NOMO-1 treated with dmso at 0.1 percent for 144 hours (cell line): ENCODE measurements at regions not wholly inside any gene's neighbourhood (a gene's known extent, or its start where the extent isn't known, plus 50 kb on each side); places are given as distances from the start of the nearest gene placed in this dataset.
"Not testable (repeated sequence)": the region's sequence is repeated elsewhere in the genome, so short reads cannot be mapped to it uniquely, and the experiment has no call there.

Experiments
- DNase-seq: peaks from one replicate; lab custom pipeline; 2025; ENCODE audit not compliant: unreplicated experiment; lab: John Stamatoyannopoulos, UW

DNA sequence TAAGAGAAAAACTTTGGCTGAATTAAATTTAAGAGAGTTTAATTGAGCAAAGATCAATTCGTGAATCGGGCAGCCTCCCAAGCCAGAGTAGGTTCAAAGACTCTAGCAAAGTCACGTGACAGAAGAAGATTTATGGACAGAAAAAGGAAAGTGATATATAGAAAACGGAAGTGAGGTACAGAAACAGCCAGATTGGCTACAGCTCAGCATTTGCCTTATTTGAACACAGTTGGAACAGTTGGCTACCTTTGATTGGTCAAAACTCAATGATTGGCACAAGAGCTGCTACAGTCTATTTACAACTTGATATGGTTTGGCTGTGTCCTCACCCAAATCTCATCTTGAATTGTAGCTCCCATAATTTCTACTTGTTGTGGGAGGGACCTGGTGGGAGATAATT is 102.6 kb downstream of the PLG start:
- no peak for DNase-seq

- DNase-seq: no peak
These were observed 106.2 kb downstream of the PLG start for GRCh38 chr6:160808263-160808662.

DNA sequence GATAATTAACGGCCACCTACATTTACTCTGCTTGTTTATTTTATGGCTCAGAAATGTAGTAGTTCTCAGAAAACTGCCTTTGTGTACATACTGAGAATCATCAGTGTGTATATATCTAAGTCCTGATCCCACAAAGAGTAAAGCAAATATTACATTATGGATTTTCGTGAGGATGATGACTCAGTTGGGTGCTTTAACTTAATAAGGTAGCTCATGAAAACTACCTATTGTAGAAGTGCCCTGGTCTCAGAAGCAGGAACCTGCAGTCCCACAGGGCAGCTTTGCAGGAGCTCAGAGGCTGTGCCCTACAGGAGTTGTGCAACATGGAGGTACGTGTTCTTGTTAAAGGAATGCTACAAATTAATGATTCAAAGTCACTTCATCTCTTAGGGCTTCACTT is 108.2 kb downstream of the PLG start:
- DNase-seq: no peak

DNA sequence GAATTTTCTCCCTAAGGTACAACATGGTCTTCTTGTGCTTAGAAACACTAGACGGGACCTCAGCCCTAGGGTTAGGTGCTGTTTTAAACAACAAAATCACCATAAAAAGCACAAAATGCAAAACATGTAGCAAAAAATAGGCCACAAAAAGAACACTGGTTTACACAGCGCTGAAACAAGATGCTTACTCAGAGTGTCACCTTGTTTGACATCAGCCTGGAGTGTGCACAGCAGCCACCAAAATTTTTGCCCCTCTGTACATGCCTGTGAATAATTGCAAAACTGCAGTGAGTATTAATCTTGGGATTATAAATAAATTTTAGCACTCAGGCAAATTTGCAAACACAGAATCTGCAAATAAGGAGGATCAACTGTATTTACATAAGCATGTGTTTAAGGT is 110.1 kb downstream of the PLG start:
- no peak for DNase-seq

- no peak for DNase-seq
These were observed 116.9 kb downstream of the PLG start for GRCh38 chr6:160818934-160819333.

GRCh38 chr6:160820661-160821060 is 118.6 kb downstream of the PLG start:
- DNase-seq: not testable (repeated sequence)

- no peak for DNase-seq
These were observed 129.7 kb downstream of the PLG start for GRCh38 chr6:160831739-160832138.

- DNase-seq: no peak
These were observed 130.4 kb downstream of the PLG start for GRCh38 chr6:160832422-160832821.

- DNase-seq: no peak
These were observed 135.1 kb downstream of the PLG start for GRCh38 chr6:160837146-160837545.

GRCh38 chr6:160851031-160851430 is 140.5 kb upstream of the MAP3K4 start:
- DNase-seq: no peak

GRCh38 chr6:160853946-160854345 is 137.6 kb upstream of the MAP3K4 start:
- no peak for DNase-seq

DNA sequence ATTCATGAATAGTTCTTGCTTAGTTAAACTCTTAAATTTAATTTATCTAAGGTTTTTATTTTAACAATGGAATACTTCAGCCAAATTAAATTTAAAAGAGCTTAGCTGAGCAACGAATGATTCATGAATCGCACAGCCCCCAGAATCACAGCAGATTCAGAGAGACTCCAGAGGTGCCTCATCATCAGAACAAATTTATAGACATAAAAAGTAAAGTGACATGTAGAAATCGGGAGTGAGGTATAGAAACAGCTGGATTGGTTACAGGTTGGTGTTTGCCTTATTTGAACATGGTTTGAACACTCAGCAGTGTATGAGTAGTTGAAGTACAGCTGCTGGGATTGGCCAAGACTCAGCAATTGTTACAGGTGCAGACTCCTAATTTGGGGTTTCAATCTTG is 132.7 kb upstream of the MAP3K4 start:
- DNase-seq: no peak

GRCh38 chr6:160859822-160860221 is 131.7 kb upstream of the MAP3K4 start:
- no peak for DNase-seq

- no peak for DNase-seq
These were observed 129.7 kb upstream of the MAP3K4 start for GRCh38 chr6:160861824-160862223.

DNA sequence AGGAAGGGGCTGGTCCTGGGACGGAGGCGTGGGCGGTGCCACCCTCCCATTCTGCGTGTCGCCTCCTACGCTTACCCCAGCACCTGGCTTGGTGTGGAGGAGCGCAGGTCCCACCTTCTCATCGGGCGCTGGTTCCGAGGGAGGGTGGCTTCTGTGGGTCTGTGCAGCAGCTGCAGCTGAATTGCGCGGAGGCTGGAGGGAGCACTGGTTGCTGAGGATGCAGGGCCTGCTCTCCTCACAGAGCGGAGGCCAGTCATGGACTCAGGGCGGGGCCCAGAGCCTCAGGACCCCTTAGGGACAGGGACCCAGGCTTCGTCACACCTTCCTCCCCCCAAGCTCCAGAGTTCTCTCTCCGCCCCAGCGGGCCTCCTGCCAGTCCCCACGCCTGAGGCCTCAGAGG is 127.8 kb upstream of the MAP3K4 start:
- DNase-seq: no peak

DNA sequence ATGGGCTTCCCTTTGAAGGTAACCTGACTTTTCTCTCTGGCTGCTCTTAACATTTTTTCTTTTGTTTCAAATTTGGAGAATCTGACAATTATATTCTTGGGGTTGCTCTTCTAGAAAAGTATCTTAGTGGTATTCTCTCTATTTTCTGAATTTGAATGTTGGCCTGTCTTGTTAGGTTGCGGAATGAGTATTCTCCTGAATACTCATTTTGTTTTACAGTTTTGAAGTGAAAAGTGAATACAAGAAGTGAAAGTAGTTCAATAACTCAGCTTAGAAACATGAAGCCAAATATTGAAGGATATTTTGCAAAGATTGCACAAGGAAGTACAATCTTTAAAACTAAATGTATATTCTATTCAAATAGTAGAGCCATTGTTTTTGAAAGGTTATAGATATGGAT is 120.2 kb upstream of the MAP3K4 start:
- DNase-seq: no peak

DNA sequence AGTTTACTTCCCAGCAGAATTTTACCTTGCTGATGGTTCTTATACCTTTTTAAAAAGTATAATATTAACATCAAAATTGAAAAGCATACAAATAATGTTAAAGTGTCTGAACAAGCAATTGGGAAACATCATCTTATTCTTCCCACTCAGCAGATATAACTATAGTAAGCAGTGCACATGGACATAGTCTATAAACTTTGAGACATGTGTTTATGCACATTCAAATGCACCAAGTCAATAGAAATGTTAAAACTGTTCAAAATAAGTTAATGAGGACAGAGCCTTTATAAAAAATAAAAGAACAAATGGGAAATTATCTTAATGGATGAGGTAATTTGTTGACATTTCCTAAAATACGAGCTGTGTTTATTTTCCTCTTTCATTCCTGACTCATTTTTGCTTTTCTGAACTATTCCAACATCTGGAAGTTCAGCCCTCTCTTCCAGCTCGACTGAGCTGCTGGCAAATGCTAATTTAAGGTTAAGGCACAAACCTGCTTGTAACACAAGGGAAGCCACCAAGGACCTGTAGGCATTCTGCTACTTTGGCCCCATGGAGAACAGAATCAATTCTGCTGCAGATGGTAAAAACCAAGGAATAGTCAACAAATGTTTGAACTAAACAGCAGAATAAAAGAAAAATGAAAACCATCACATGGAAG is 110.3 kb upstream of the MAP3K4 start:
- DNase-seq: no peak

- no peak for DNase-seq
These were observed 109.6 kb upstream of the MAP3K4 start for GRCh38 chr6:160882006-160882405.

- DNase-seq: no peak
These were observed 108.7 kb upstream of the MAP3K4 start for GRCh38 chr6:160882791-160883279.

DNA sequence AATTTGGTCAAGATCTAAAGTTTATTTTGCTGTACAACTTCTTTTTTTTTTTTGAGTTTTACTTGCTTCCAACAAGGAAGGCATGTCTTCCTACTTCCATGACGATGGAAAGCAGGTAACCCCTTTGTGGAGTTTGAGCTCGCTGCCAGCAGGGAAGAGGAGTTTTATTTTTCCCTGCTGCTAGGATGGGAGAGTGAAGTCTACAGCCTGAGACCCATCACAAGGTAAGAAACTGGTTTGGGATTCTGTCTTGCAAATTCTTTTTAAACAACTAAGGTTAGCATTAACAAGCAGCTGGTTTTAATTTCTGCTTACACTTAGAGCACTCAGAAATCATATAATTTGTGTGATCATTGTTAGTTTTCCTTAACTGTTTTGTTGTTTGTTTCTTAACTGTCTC is 108.0 kb upstream of the MAP3K4 start:
- DNase-seq: no peak

DNA sequence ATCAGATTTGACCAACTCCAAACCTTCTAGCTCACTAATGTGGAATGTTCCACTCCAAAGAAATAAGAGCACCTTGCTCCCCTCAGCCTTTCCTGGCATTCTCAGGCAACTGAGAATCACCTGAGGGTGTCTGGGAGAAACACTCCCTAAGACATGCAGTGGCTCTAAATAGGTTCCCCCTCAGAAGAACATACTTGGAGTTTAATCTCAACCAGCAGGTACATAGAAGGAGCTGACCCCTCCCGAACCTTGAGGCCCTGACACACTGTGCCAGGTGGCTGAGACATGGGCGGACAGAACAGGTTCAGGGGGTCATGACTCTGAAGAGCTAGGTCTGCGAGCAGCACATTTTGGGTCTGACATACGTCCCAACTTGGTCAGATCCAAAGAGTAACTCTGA is 107.6 kb upstream of the MAP3K4 start:
- no peak for DNase-seq

DNA sequence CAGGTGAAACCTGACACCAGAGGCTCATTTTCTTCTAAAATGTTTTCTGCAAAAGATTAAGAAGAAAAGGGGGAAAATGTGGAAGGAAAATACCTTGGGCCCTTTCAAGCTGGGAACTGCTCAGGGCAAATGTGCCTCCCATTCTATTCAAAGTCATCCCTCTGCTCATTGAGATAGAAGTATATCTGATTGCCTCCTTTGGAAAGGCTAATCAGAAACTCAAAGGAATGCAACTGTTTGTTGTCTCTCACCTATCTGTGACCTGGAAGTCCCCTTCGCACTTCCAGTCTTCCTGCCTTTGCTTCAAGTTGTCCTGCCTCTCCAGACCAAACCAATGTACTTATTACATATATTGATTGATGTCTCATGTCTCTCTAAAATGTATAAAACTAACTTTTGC is 102.4 kb upstream of the MAP3K4 start:
- DNase-seq: not testable (repeated sequence)

DNA sequence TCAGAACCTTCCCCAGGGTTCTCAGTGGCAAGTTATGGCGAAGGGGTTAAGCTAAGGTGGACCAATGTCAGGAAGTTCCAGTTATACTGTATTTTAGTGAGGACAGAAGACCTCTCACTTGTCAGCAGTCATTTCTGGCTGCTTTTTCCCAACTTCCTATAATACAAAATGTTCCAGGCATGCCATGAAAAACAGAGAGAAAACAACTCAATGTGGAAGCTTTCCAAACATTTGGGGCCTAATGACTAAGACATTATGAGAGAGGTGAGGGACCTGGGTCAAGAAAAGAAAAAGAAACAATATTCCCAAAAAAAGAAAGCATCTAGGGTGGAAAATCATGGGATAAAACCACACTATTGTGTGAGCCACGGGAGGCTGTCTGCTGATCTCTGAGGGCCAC is 99.9 kb upstream of the MAP3K4 start:
- no peak for DNase-seq
